ENCODE measurements at regions not wholly inside any gene's neighbourhood (a gene's known extent, or its start where the extent isn't known, plus 50 kb on each side); places are given as distances from the start of the nearest gene placed in this dataset.
"Not testable (repeated sequence)": the region's sequence is repeated elsewhere in the genome, so short reads cannot be mapped to it uniquely, and the experiment has no call there.

DNA sequence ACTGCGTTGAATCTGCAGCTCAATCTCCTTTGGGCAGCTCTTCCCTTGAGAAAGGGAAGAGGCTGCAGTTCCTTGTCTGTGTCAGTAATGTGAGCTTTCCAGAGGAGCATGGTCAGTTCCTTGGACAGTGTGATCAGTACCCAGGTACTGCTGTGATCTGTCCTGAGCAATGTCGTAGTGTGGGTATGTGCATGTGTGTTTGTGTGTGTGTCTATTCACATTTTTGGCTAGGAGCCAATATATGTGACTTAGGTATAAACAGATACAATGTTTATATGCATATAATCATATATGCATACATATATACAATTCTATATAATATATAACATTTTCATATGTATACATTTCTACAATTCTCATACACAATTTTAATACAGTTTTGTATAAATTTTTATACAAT, 85.4 kb upstream of the OLIG3 start:
- peaks cover 0 to 6% (median 0%) of the 10 kb centered on the region in 9 donors for H3K27me3 ChIP-seq
- no peaks in the 10 kb centered on the region for H3K4me1 ChIP-seq
- H3K36me3 ChIP-seq, result no peaks in the 10 kb centered on the region
- no peak for ATAC-seq
- intact Hi-C loops (cut with DNase I), result no loop called here
- no peak for DNase-seq
- TF ChIP-seq CTCF (IDR thresholded peaks at IDR 0.05) (no peak), POLR2A (IDR thresholded peaks at IDR 0.05) (no peak)
- no peak overlapping the region for H3K4me3 ChIP-seq
- WGBS, 4 donors, result 59 to 74% (median 69%) methylated on average over 2 of the region's 2 CpGs
- H3K27ac ChIP-seq, result no peak overlapping the region
- H3K9me3 ChIP-seq, result no peaks in the 10 kb centered on the region

GRCh38 chr6:137581019-137581707, 87.0 kb upstream of the OLIG3 start:
- H3K27ac ChIP-seq, result no peak overlapping the region
- peaks cover 0 to 14% (median 0%) of the 10 kb centered on the region in 9 donors for H3K27me3 ChIP-seq
- no peak overlapping the region for H3K4me3 ChIP-seq
- 64 to 71% (median 68%) methylated on average over 3 of the region's 3 CpGs for WGBS, 4 donors
- H3K4me1 ChIP-seq, result no peaks in the 10 kb centered on the region
- DNase-seq (no peak), ATAC-seq (no peak)
- no peaks in the 10 kb centered on the region for H3K9me3 ChIP-seq
- TF ChIP-seq POLR2A (IDR thresholded peaks at IDR 0.05) (no peak), CTCF (IDR thresholded peaks at IDR 0.05) (no peak)
- intact Hi-C loops (cut with DNase I), result no loop called here
- no peaks in the 10 kb centered on the region for H3K36me3 ChIP-seq

GRCh38 chr6:137583519-137583918, 89.3 kb upstream of the OLIG3 start:
- not testable (repeated sequence) for H3K27ac ChIP-seq

DNA sequence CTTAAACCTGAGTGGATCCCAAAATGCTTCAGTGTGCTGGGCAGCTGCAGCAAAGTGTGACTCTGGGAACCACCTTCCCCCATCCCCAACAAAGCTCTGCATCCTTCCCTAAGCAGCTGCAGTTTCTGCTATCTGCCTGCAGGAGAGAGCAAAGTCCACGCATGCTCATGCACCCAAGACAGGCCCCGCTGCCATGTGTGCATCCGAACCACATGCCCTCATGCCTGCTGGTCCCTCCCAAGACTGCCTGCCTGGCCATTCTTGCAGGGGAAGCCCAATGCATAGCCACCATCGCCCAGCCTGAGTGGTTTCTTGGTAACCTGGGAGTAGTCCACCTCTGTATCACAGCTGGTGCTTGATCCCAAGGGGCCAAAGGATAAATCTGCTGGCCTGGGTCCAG, 94.3 kb upstream of the OLIG3 start:
- Histone ChIP-seq H3K27ac (no peak overlapping the region), H3K9me3 (peaks cover 0 to 17% (median 3%) of the 10 kb centered on the region in 12 donors), H3K36me3 (no peaks in the 10 kb centered on the region), H3K4me3 (no peak overlapping the region), H3K4me1 (no peaks in the 10 kb centered on the region), H3K27me3 (peaks cover 0 to 13% (median 0%) of the 10 kb centered on the region in 9 donors)
- 75 to 93% (median 82%) methylated on average over 1 to 4 of the region's 4 CpGs for WGBS, 4 donors
- no peak for TF ChIP-seq POLR2A (IDR thresholded peaks at IDR 0.05)
- TF ChIP-seq CTCF (IDR thresholded peaks at IDR 0.05), result no peak
- intact Hi-C loops (cut with DNase I), result no loop called here
- ATAC-seq, result no peak
- DNase-seq, result no peak

More at GRCh38 chr6:137583519-137583918, 89.3 kb upstream of the OLIG3 start:
- H3K9me3 ChIP-seq; intact Hi-C loops (cut with DNase I); ATAC-seq; DNase-seq; H3K4me3 ChIP-seq; H3K4me1 ChIP-seq; H3K36me3 ChIP-seq: not testable (repeated sequence)
- WGBS, 4 donors, result 83 to 93% (median 92%) methylated on average over 6 of the region's 6 CpGs
- peaks cover 0 to 13% (median 0%) of the 10 kb centered on the region in 9 donors for H3K27me3 ChIP-seq

All from heart left ventricle (tissue), 16 donors.